ENCODE measurements at regions not wholly inside any gene's neighbourhood (a gene's known extent, or its start where the extent isn't known, plus 50 kb on each side); places are given as distances from the start of the nearest gene placed in this dataset.

DNA sequence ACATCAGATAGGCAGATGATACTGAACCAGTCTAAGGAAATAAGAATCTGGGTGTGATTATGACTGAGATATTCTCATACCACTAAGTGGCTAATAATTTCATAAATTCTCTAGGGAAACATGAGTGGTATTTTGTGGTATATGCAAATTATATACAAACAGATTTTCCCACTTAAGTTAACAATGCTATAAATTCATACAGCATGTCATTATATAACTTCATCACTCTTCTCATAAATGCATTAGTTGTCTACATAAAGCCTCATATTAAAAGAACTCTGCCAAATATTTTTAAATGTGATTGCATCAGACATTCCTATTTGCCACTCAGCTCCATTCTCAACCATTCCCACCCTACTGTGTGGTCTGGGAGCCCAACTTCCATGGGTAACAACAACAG lies 226.5 kb downstream of the TLE1 start:
- Histone ChIP-seq H4K91ac (replicated peaks; ENCODE audit: insufficient read length, low read length) (no peak overlapping the region), H3K23ac (ENCODE audit: insufficient read length) (no peak overlapping the region), H3K4me1 (replicated peaks in 1 of 4; ENCODE audit: control insufficient read depth in 3 of 4, insufficient read depth in 4 of 4, low read length in 3 of 4) (no peaks in the 10 kb centered on the region), H3K18ac (ENCODE audit: extremely low read depth, low read length) (no peak overlapping the region), H2BK120ac (replicated peaks; ENCODE audit: low read depth, low read length) (no peak overlapping the region), H3K4me3 (ENCODE audit: extremely low read depth in 1 of 4, insufficient read depth in 2 of 4, low read depth in 3 of 4, low read length in 4 of 4) (no peak overlapping the region), H4K5ac (ENCODE audit: insufficient read length, low read depth, low read length) (no peak overlapping the region), H3K4ac (replicated peaks; ENCODE audit: insufficient read length, low read depth, low read length) (no peak overlapping the region), H3K79me1 (ENCODE audit: low read depth, low read length) (no peaks in the 10 kb centered on the region), H2BK20ac (ENCODE audit: low read length) (no peak overlapping the region), H2AK5ac (ENCODE audit: low read depth, low read length) (no peak overlapping the region), H4K20me1 (replicated peaks in 1 of 2; ENCODE audit: control insufficient read depth in 1 of 2, insufficient read depth in 2 of 2, low read length in 2 of 2) (no peaks in the 10 kb centered on the region), H3K9me3 (ENCODE audit: insufficient read depth in 2 of 2, low read depth in 1 of 2, low read length in 1 of 2) (no peaks in the 10 kb centered on the region), H2BK5ac (ENCODE audit: low read depth, low read length) (no peak overlapping the region), H3K27me3 (replicated peaks in 1 of 4; ENCODE audit: control insufficient read depth in 3 of 4, extremely low read depth in 1 of 4, insufficient read depth in 3 of 4, low read length in 3 of 4) (no peaks in the 10 kb centered on the region), H3K56ac (replicated peaks; ENCODE audit: insufficient read length, low read depth, low read length) (no peak overlapping the region), H3K14ac (ENCODE audit: insufficient read length) (no peak overlapping the region), H3K79me2 (ENCODE audit: control insufficient read depth in 1 of 2, insufficient read depth in 2 of 2, low read length in 2 of 2) (no peaks in the 10 kb centered on the region), H2AFZ (ENCODE audit: low read length) (no peak overlapping the region), H3K27ac (ENCODE audit: low read depth, low read length) (no peak overlapping the region), H3K4me2 (ENCODE audit: insufficient read depth in 1 of 2, low read depth in 2 of 2, low read length in 2 of 2) (no peak overlapping the region), H3K23me2 (ENCODE audit: low read depth, low read length) (no peaks in the 10 kb centered on the region), H4K8ac (ENCODE audit: extremely low read depth, insufficient read depth, low read length) (no peak overlapping the region), H3K36me3 (ENCODE audit: control insufficient read depth in 2 of 4, insufficient read depth in 4 of 4, low read length in 3 of 4) (no peaks in the 10 kb centered on the region), H2BK12ac (ENCODE audit: low read depth, low read length) (no peak overlapping the region), H3K9ac (replicated peaks in 1 of 4; ENCODE audit: extremely low read depth in 1 of 4, low read depth in 3 of 4, low read length in 3 of 4) (no peak overlapping the region), H2BK15ac (ENCODE audit: low read length) (no peak overlapping the region)
- DNase-seq (ENCODE audit: low read depth in 1 of 2, low spot score in 2 of 2) (no peak), FAIRE-seq (no peak)
- ChIA-PET POLR2A (ENCODE audit: partially characterized antibody) (no interaction called here), CTCF (ENCODE audit: partially characterized antibody) (no interaction called here)
- TF ChIP-seq SP1 (IDR thresholded peaks at IDR 0.05; ENCODE audit: low read depth, low read length), result no peak
- TF ChIP-seq CBX8 (IDR thresholded peaks at IDR 0.05; ENCODE audit: borderline replicate concordance, low read depth, low read length), result no peak
- no peak for TF ChIP-seq KDM1A (IDR thresholded peaks at IDR 0.05; ENCODE audit: borderline replicate concordance, low read length)
- no peak for TF ChIP-seq CHD2 (IDR thresholded peaks at IDR 0.05; ENCODE audit: low read length)
- no peak for TF ChIP-seq JUND (IDR thresholded peaks at IDR 0.05; ENCODE audit: low read length)
- TF ChIP-seq, protein P1, sequence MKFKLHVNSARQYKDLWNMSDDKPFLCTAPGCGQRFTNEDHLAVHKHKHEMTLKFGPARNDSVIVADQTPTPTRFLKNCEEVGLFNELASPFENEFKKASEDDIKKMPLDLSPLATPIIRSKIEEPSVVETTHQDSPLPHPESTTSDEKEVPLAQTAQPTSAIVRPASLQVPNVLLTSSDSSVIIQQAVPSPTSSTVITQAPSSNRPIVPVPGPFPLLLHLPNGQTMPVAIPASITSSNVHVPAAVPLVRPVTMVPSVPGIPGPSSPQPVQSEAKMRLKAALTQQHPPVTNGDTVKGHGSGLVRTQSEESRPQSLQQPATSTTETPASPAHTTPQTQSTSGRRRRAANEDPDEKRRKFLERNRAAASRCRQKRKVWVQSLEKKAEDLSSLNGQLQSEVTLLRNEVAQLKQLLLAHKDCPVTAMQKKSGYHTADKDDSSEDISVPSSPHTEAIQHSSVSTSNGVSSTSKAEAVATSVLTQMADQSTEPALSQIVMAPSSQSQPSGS (IDR thresholded peaks at IDR 0.05; ENCODE audit: low read length), result no peak
- TF ChIP-seq BRCA1 (IDR thresholded peaks at IDR 0.05; ENCODE audit: low read depth, low read length), result no peak
- no peak for TF ChIP-seq ASH2L (IDR thresholded peaks at IDR 0.05; ENCODE audit: low read length)
- TF ChIP-seq CTBP2 (IDR thresholded peaks at IDR 0.05; ENCODE audit: borderline replicate concordance, insufficient read depth, insufficient read length, low read length), result no peak
- no peak for TF ChIP-seq RFX5 (IDR thresholded peaks at IDR 0.05; ENCODE audit: borderline replicate concordance, low read depth, low read length)
- TF ChIP-seq SP2 (IDR thresholded peaks at IDR 0.05; ENCODE audit: low read length), result no peak
- TF ChIP-seq, protein P2, sequence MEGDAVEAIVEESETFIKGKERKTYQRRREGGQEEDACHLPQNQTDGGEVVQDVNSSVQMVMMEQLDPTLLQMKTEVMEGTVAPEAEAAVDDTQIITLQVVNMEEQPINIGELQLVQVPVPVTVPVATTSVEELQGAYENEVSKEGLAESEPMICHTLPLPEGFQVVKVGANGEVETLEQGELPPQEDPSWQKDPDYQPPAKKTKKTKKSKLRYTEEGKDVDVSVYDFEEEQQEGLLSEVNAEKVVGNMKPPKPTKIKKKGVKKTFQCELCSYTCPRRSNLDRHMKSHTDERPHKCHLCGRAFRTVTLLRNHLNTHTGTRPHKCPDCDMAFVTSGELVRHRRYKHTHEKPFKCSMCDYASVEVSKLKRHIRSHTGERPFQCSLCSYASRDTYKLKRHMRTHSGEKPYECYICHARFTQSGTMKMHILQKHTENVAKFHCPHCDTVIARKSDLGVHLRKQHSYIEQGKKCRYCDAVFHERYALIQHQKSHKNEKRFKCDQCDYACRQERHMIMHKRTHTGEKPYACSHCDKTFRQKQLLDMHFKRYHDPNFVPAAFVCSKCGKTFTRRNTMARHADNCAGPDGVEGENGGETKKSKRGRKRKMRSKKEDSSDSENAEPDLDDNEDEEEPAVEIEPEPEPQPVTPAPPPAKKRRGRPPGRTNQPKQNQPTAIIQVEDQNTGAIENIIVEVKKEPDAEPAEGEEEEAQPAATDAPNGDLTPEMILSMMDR (IDR thresholded peaks at IDR 0.05; ENCODE audit: control extremely low read depth in 1 of 3, insufficient read depth in 1 of 3, low read depth in 1 of 3, low read length in 3 of 3), result no peak
- TF ChIP-seq SP4 (IDR thresholded peaks at IDR 0.05; ENCODE audit: low read length), result no peak
